ENCODE measurements at regions not wholly inside any gene's neighbourhood (a gene's known extent, or its start where the extent isn't known, plus 50 kb on each side); places are given as distances from the start of the nearest gene placed in this dataset.
A peak's percentile ranks its signal among the peaks of the same experiment; 100 is the strongest.

DNA sequence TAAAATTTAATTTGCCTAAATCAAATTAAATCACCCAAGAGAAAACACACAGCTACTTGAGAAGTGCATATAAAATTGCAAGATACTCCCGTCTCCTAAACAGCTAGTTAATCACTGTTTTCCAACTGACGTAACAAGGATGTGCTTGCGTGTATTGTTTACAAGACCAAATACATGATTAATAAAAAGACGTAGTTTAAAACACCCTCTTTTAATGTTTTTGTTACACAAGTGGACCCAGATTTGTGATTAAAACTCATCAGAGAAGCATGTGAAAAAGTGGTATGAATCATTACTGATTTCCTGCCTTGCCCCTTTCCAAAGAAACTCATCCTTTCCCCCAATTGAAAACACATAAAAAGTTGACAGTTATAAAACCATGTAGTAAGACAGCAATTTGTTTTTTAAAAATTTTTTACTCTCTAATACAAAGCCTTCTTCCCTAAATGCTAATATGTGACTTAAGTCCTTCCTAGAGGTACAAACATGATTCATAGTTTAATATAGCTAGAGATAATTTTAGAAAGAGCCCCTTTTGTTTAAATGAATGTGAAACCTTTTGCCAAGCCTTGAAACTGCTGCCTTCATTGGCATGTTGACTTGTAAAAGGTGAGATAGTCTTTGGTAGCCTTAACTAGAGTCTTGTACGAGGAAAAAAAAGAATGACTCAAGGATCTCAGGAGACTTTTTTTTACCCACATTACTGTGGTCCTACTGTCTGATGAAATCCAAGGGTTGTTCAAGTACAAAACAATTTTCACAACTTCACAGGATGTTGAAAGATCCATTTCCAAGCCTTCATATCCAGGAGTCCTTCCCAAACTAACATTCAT lies 61.4 kb upstream of the FST start:
- TF ChIP-seq EZH2 (IDR thresholded peaks at IDR 0.05; ENCODE audit: borderline replicate concordance, low read depth, low read length, poor library complexity, severe bottlenecking) = no peak
- TF ChIP-seq, protein P1, sequence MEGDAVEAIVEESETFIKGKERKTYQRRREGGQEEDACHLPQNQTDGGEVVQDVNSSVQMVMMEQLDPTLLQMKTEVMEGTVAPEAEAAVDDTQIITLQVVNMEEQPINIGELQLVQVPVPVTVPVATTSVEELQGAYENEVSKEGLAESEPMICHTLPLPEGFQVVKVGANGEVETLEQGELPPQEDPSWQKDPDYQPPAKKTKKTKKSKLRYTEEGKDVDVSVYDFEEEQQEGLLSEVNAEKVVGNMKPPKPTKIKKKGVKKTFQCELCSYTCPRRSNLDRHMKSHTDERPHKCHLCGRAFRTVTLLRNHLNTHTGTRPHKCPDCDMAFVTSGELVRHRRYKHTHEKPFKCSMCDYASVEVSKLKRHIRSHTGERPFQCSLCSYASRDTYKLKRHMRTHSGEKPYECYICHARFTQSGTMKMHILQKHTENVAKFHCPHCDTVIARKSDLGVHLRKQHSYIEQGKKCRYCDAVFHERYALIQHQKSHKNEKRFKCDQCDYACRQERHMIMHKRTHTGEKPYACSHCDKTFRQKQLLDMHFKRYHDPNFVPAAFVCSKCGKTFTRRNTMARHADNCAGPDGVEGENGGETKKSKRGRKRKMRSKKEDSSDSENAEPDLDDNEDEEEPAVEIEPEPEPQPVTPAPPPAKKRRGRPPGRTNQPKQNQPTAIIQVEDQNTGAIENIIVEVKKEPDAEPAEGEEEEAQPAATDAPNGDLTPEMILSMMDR (conservative IDR thresholded peaks at IDR 0.05; ENCODE audit: low read depth, low read length) = no peak
- no peaks in the 10 kb centered on the region for H3K36me3 ChIP-seq (ENCODE audit: insufficient read depth, low read length, poor library complexity, severe bottlenecking)
- no TSS peak for BruUV-seq (replicated peaks)
- peak; percentile 20 for DNase-seq (ENCODE audit: low spot score)
- intact Hi-C loops (cut with micrococcal nuclease; ENCODE audit: unreplicated experiment) = no loop called here
- ChIA-PET POLR2A (ENCODE audit: low non-redundant PET) (no interaction called here), CTCF (no interaction called here)
- no peaks in the 10 kb centered on the region for H3K27me3 ChIP-seq (replicated peaks; ENCODE audit: insufficient read depth, low read depth, low read length, poor library complexity)
- no peak overlapping the region for H3K4me3 ChIP-seq (ENCODE audit: low read depth, low read length, poor library complexity, severe bottlenecking)
- no peak overlapping the region for H3K27ac ChIP-seq (ENCODE audit: low read depth, low read length, poor library complexity, severe bottlenecking)
- H3K9me3 ChIP-seq (ENCODE audit: low read depth, low read length, poor library complexity, severe bottlenecking) = no peaks in the 10 kb centered on the region
- H3K4me1 ChIP-seq (ENCODE audit: insufficient read depth, low read length, poor library complexity, severe bottlenecking) = no peaks in the 10 kb centered on the region

DNA sequence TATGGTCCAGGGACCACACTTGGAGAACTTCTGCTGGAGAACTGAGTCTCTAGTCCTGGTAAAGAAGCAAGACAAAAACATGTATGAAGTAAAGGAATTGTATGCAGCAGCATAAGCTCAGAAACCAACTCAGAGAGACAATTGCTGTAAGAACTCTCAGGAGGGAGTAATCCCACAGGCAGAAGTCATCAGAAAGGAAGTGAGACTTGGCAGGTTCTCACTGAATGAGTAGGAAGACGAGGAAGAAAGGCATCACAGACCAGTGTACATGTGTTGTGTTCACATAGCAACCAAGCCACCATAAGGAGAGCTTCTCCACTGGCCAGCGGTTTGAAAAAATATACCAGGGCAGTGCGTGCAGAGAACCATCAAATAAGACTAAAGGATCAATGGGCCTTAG lies 57.9 kb upstream of the FST start:
- no peaks in the 10 kb centered on the region for H3K36me3 ChIP-seq (ENCODE audit: insufficient read depth, low read length, poor library complexity, severe bottlenecking)
- no TSS peak for BruUV-seq (replicated peaks)
- no peak overlapping the region for H3K27ac ChIP-seq (ENCODE audit: low read depth, low read length, poor library complexity, severe bottlenecking)
- no peaks in the 10 kb centered on the region for H3K9me3 ChIP-seq (ENCODE audit: low read depth, low read length, poor library complexity, severe bottlenecking)
- H3K4me3 ChIP-seq (ENCODE audit: low read depth, low read length, poor library complexity, severe bottlenecking) = no peak overlapping the region
- POLR2A ChIA-PET (ENCODE audit: low non-redundant PET) = interaction anchor here (0.6 kb wide), 1 partner anchor 379 kb away, joined by 3 read pairs; no protein-coding TSS in a partner anchor
- H3K27me3 ChIP-seq (replicated peaks; ENCODE audit: insufficient read depth, low read depth, low read length, poor library complexity) = no peaks in the 10 kb centered on the region
- TF ChIP-seq EZH2 (IDR thresholded peaks at IDR 0.05; ENCODE audit: borderline replicate concordance, low read depth, low read length, poor library complexity, severe bottlenecking) = no peak
- TF ChIP-seq, protein P1 (conservative IDR thresholded peaks at IDR 0.05; ENCODE audit: low read depth, low read length) = no peak
- CTCF ChIA-PET = interaction anchor here (0.6 kb wide), 1 partner anchor 811 kb away, joined by 4 read pairs; no protein-coding TSS in a partner anchor
- no peaks in the 10 kb centered on the region for H3K4me1 ChIP-seq (ENCODE audit: insufficient read depth, low read length, poor library complexity, severe bottlenecking)
- intact Hi-C loops (cut with micrococcal nuclease; ENCODE audit: unreplicated experiment) = loop anchor here (10.0 kb wide), 1 partner anchor 572 kb away; no protein-coding TSS in a partner anchor
- DNase-seq (ENCODE audit: low spot score) = no peak

DNA sequence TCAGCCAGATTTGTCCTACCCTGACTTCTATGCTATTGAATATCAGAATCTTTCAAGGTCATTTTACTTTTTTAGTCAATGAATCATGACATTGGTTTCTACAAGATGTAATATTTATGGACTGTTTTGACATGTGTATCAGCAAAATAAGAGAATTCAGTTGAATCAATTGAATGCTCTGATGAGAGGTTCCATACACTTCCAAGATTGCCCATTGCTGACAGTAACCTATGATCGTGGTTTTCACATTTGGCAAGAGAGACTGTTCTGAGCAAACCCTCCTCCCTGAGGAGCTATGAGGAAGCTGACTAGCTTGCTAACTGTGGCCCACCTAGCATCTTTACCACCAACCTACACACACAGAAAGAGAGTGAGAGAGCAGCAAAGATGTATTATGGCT lies 56.7 kb upstream of the FST start:
- Histone ChIP-seq H3K27me3 (replicated peaks; ENCODE audit: insufficient read depth, low read depth, low read length, poor library complexity) (no peaks in the 10 kb centered on the region), H3K4me3 (ENCODE audit: low read depth, low read length, poor library complexity, severe bottlenecking) (no peak overlapping the region), H3K36me3 (ENCODE audit: insufficient read depth, low read length, poor library complexity, severe bottlenecking) (no peaks in the 10 kb centered on the region), H3K4me1 (ENCODE audit: insufficient read depth, low read length, poor library complexity, severe bottlenecking) (no peaks in the 10 kb centered on the region), H3K27ac (ENCODE audit: low read depth, low read length, poor library complexity, severe bottlenecking) (no peak overlapping the region), H3K9me3 (ENCODE audit: low read depth, low read length, poor library complexity, severe bottlenecking) (no peaks in the 10 kb centered on the region)
- TF ChIP-seq, protein P1 (conservative IDR thresholded peaks at IDR 0.05; ENCODE audit: low read depth, low read length) = no peak
- no peak for TF ChIP-seq EZH2 (IDR thresholded peaks at IDR 0.05; ENCODE audit: borderline replicate concordance, low read depth, low read length, poor library complexity, severe bottlenecking)
- POLR2A ChIA-PET (ENCODE audit: low non-redundant PET) = no interaction called here
- intact Hi-C loops (cut with micrococcal nuclease; ENCODE audit: unreplicated experiment) = loop anchor here (10.0 kb wide), 1 partner anchor 571 kb away; no protein-coding TSS in a partner anchor
- CTCF ChIA-PET = no interaction called here
- BruUV-seq (replicated peaks) = no TSS peak
- no peak for DNase-seq (ENCODE audit: low spot score)
